GM13976 (cell line): ENCODE measurements at regions not wholly inside any gene's neighbourhood (a gene's known extent, or its start where the extent isn't known, plus 50 kb on each side); places are given as distances from the start of the nearest gene placed in this dataset.
A peak's percentile ranks its signal among the peaks of the same experiment; 100 is the strongest.

Source experiments
- DNase-seq: peaks from one replicate; pipeline ENCODE4 v3.0.0; 2012; ENCODE audit warnings: low spot score
- in situ Hi-C: fragments of 300-500 bp; cut with MboI; formaldehyde crosslinking; loops from one replicate; pipeline ENCODE4 v1.12.0; 2022; ENCODE audit warnings: low sequenced_read_pairs, mixed read lengths, inconsistent platforms; ENCODE audit not compliant: unreplicated experiment
- TF ChIP-seq, protein P1 (sequence below): IDR thresholded peaks from 2 replicates; pipeline ENCODE4 v1.5.1; 2012; ENCODE audit warnings: borderline replicate concordance, mild to moderate bottlenecking; ENCODE audit not compliant: insufficient read depth; ENCODE audit errors: extremely low read depth, missing control alignments, control extremely low read depth

DNA sequence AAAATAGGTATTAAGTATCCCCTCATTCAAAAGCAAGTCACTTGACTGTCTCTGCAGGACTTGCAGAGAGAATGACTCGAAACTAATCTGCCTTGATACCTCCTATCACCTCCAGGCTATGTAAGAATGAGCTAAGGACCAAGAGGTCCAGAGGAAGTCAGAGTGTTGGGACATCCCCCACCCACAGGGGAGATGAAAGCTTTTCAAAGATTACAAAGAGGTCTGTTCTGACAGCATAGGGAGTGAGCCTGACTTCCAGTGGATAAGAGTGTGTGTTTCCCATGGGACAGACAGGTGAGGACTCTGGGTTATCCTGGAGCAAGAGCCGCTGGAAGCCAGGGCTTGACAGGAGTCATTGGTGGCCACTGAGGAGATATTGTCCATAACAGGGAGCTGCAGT lies 85.0 kb upstream of the TACR1 start:
- peak; percentile 36 for DNase-seq
- in situ Hi-C loops: no loop called here
- TF ChIP-seq, protein P1, sequence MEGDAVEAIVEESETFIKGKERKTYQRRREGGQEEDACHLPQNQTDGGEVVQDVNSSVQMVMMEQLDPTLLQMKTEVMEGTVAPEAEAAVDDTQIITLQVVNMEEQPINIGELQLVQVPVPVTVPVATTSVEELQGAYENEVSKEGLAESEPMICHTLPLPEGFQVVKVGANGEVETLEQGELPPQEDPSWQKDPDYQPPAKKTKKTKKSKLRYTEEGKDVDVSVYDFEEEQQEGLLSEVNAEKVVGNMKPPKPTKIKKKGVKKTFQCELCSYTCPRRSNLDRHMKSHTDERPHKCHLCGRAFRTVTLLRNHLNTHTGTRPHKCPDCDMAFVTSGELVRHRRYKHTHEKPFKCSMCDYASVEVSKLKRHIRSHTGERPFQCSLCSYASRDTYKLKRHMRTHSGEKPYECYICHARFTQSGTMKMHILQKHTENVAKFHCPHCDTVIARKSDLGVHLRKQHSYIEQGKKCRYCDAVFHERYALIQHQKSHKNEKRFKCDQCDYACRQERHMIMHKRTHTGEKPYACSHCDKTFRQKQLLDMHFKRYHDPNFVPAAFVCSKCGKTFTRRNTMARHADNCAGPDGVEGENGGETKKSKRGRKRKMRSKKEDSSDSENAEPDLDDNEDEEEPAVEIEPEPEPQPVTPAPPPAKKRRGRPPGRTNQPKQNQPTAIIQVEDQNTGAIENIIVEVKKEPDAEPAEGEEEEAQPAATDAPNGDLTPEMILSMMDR: no peak

DNA sequence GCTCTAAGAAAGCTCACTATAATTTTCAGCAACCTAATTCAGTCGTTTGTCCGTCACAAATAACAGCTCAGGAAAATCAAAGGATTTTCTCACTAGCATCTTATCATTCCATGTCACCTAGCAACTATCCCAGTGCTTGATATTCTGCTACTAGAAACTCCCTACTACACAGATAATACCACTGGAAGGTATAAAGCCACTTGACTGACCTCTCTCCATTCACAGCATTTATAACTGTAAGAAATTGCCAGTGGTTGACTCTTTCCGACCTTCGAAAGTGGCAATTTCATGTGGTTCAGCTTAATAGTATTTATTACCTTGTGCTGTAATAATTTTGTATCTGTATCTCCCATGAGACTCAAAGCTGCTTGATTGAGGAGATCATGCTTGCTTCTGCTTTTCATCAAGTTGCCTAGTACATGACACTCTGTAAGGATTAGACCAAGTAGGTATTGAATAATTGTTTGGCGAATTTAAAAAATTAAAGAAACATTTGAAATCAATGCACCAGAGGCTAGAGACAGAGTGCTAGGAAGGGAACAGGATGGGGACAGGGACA lies 79.6 kb upstream of the TACR1 start:
- no peak for DNase-seq
- TF ChIP-seq, protein P1: no peak
- in situ Hi-C loops: no loop called here

DNA sequence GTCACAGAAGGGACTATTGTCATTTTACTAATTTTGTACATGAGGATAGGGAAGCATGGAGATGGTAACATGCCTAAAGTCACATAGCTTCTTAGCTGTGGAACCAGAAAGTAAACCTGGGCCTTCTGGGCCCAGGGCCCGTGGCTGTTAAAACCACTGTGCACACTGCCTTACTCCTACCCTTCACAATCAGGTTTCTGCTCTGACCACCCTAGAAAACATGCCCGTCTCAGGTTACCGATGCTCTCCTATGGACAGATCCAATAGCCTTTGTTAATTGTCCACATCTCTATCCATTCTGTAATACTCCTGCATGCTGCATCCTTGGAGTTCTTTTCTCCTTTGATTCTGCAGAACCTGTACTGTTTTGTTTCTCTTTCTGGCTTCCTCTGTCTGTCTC lies 79.0 kb upstream of the TACR1 start:
- DNase-seq: no peak
- in situ Hi-C loops: no loop called here
- TF ChIP-seq, protein P1: no peak

DNA sequence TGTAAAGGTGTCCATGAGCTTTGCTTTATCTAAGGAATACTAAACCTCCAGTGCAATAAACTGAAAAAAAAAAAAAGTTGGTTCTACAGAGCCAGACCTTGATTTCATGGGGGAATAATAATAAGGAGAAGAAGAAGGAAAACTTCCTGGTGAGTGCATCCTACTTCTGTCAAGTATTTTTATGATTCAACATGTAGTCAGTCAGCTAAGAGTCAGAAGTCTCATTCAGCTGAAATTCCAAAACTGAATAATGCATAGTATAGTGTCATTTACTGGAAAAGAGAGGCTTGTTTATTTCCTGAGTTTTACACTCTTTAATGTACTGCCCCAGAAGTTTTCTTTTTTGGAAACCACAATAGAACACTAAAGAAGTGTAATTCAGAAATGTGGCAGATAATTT lies 77.8 kb upstream of the TACR1 start:
- in situ Hi-C loops: no loop called here
- no peak for DNase-seq
- TF ChIP-seq, protein P1: no peak

DNA sequence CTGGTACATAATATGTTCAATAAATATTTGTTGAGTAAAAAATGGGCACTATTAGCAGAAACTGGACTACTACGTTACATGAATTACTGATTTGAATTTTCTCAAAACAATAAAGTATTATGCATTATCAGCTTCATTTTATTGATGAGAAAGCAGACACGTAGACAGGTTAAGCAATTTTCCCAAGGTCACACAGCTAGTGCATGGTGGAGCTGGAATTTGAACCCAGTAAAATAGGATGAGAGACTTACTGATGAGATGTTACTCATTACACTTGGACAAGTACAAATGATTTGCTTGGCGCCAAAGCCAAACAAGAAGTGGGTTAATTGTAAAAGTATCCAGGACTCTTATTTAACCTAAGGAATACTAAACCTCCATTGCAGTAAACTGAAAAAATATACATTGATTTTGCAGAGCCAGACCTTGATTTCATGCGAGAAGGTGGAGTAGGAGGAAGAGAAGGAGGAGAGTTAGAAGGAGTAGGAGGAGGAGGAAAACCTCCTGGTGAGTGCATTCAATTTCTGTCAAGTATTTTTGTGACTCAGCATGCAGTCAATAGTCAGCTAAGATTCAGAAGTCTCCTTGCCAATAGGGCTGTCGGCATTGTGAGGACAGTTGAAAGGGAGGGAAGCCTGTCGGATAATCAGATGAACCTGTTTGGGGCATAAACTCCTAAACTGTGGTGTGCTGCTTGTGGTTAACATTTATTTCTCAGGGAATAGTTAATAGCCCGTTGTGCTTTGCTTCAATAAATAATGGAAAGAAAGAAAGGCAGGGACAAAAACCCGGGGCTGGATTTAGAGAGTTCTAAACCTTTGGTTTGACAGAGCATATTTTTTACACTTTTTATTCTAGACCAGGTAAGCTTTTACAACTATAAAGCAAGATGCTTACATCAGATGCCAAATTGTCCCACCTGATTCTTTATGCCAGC lies 77.0 kb upstream of the TACR1 start:
- TF ChIP-seq, protein P1: no peak
- in situ Hi-C loops: no loop called here
- DNase-seq: no peak

DNA sequence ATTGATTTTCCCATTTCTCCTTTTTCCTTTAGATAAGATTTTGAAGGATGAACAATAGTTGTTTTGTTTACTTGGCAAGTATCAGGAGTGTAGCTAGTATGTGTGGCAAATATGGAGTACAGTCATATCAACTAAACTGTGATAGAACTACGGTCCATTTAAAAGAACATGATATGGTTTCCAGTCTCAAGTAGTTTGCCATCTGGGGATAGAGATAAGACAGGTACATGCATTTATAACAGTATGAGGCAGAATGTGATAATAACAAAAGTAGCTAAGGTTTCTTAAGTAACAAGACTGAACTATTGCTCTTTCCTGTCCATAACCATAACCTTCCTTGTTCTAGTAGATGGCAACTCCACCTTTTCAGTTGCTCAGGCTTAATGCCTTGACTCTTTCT lies 75.6 kb upstream of the TACR1 start:
- DNase-seq: no peak
- in situ Hi-C loops: no loop called here
- TF ChIP-seq, protein P1: no peak
